ENCODE measurements at regions not wholly inside any gene's neighbourhood (a gene's known extent, or its start where the extent isn't known, plus 50 kb on each side); places are given as distances from the start of the nearest gene placed in this dataset.

DNA sequence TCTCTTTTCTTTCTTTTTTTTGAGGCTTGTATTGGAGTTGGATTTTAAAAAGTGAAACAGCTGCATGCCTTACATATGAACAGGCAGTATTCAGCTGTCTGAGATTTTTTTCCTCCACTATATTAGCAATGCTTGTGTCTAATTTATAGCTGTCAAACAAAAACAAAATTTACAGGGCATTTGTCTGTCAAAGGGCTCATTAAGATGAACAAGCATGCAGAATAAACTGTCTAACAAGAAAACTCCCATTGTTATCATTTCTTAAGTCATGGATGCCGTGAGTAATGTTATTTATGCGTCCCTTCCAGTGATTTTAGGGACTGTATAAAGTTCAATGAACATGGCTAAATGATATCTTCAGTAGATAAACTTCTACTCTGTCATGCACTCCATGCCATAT lies 674.7 kb downstream of the PLCL1 start:
- no peak for DNase-seq (ENCODE audit: low read depth in 2 of 2)
- H3K4me3 ChIP-seq (replicated peaks in 1 of 2; ENCODE audit: low read depth in 2 of 2, low read length in 2 of 2), result no peak overlapping the region
- TF ChIP-seq CTCF (IDR thresholded peaks at IDR 0.05; ENCODE audit: low read depth, low read length), result no peak

- no peak for DNase-seq (ENCODE audit: low read depth in 2 of 2)
- no peak overlapping the region for H3K4me3 ChIP-seq (replicated peaks in 1 of 2; ENCODE audit: low read depth in 2 of 2, low read length in 2 of 2)
- no peak for TF ChIP-seq CTCF (IDR thresholded peaks at IDR 0.05; ENCODE audit: low read depth, low read length)
Observed at GRCh38 chr2:198478361-198478760, 674.0 kb downstream of the PLCL1 start.

GRCh38 chr2:198476007-198476406 lies 671.6 kb downstream of the PLCL1 start:
- no peak for TF ChIP-seq CTCF (IDR thresholded peaks at IDR 0.05; ENCODE audit: low read depth, low read length)
- H3K4me3 ChIP-seq (replicated peaks in 1 of 2; ENCODE audit: low read depth in 2 of 2, low read length in 2 of 2), result no peak overlapping the region
- no peak for DNase-seq (ENCODE audit: low read depth in 2 of 2)

- DNase-seq (ENCODE audit: low read depth in 2 of 2), result no peak
- no peak overlapping the region for H3K4me3 ChIP-seq (replicated peaks in 1 of 2; ENCODE audit: low read depth in 2 of 2, low read length in 2 of 2)
- no peak for TF ChIP-seq CTCF (IDR thresholded peaks at IDR 0.05; ENCODE audit: low read depth, low read length)
Observed at GRCh38 chr2:198471291-198471690, 666.9 kb downstream of the PLCL1 start.

GRCh38 chr2:198468136-198468535 lies 663.7 kb downstream of the PLCL1 start:
- H3K4me3 ChIP-seq (replicated peaks in 1 of 2; ENCODE audit: low read depth in 2 of 2, low read length in 2 of 2), result no peak overlapping the region
- TF ChIP-seq CTCF (IDR thresholded peaks at IDR 0.05; ENCODE audit: low read depth, low read length), result no peak
- no peak for DNase-seq (ENCODE audit: low read depth in 2 of 2)

GRCh38 chr2:198465970-198466369 lies 661.6 kb downstream of the PLCL1 start:
- no peak overlapping the region for H3K4me3 ChIP-seq (replicated peaks in 1 of 2; ENCODE audit: low read depth in 2 of 2, low read length in 2 of 2)
- no peak for DNase-seq (ENCODE audit: low read depth in 2 of 2)
- TF ChIP-seq CTCF (IDR thresholded peaks at IDR 0.05; ENCODE audit: low read depth, low read length), result no peak

GRCh38 chr2:198456418-198456817 lies 652.0 kb downstream of the PLCL1 start:
- no peak for TF ChIP-seq CTCF (IDR thresholded peaks at IDR 0.05; ENCODE audit: low read depth, low read length)

More at GRCh38 chr2:198456418-198456817, 652.0 kb downstream of the PLCL1 start:
- no peak for DNase-seq (ENCODE audit: low read depth in 2 of 2)
- no peak overlapping the region for H3K4me3 ChIP-seq (replicated peaks in 1 of 2; ENCODE audit: low read depth in 2 of 2, low read length in 2 of 2)
